HG02973 (cell line): ENCODE measurements at regions not wholly inside any gene's neighbourhood (a gene's known extent, or its start where the extent isn't known, plus 50 kb on each side); places are given as distances from the start of the nearest gene placed in this dataset.
"Not testable (repeated sequence)": the region's sequence is repeated elsewhere in the genome, so short reads cannot be mapped to it uniquely, and the experiment has no call there.

Source experiments
- ATAC-seq: cut with Tn5 transposase; IDR thresholded peaks from one replicate; pipeline ENCODE4 v1.9.1; 2021; ENCODE audit warnings: moderate library complexity; ENCODE audit not compliant: unreplicated experiment

- no peak for ATAC-seq
Measured at GRCh38 chr5:124206540-124206939, 539.9 kb downstream of the ZNF608 start.

GRCh38 chr5:124203303-124203702 lies 543.1 kb downstream of the ZNF608 start:
- no peak for ATAC-seq

- ATAC-seq = no peak
Measured at GRCh38 chr5:124200381-124200780, 546.1 kb downstream of the ZNF608 start.

- ATAC-seq = no peak
Measured at GRCh38 chr5:124199893-124200292, 546.5 kb downstream of the ZNF608 start.

GRCh38 chr5:124195411-124195810 lies 551.0 kb downstream of the ZNF608 start:
- ATAC-seq = no peak

GRCh38 chr5:124194282-124194681 lies 552.2 kb downstream of the ZNF608 start:
- ATAC-seq = no peak

GRCh38 chr5:124193371-124193789 lies 553.1 kb downstream of the ZNF608 start:
- ATAC-seq = no peak

GRCh38 chr5:124192716-124193115 lies 553.7 kb downstream of the ZNF608 start:
- no peak for ATAC-seq

- no peak for ATAC-seq
Measured at GRCh38 chr5:124185716-124186115, 560.7 kb downstream of the ZNF608 start.

- no peak for ATAC-seq
Measured at GRCh38 chr5:124182133-124182532, 564.3 kb downstream of the ZNF608 start.

GRCh38 chr5:124180875-124181461 lies 565.5 kb downstream of the ZNF608 start:
- ATAC-seq = no peak

- no peak for ATAC-seq
Measured at GRCh38 chr5:124180299-124180874, 566.1 kb downstream of the ZNF608 start.

GRCh38 chr5:124179819-124180218 lies 566.6 kb downstream of the ZNF608 start:
- ATAC-seq = no peak

- no peak for ATAC-seq
Measured at GRCh38 chr5:124178050-124178449, 568.4 kb downstream of the ZNF608 start.

- no peak for ATAC-seq
Measured at GRCh38 chr5:124176692-124177091, 569.7 kb downstream of the ZNF608 start.

- no peak for ATAC-seq
Measured at GRCh38 chr5:124173386-124173785, 573.1 kb downstream of the ZNF608 start.

GRCh38 chr5:124172389-124173003 lies 573.9 kb downstream of the ZNF608 start:
- no peak for ATAC-seq

- not testable (repeated sequence) for ATAC-seq
Measured at GRCh38 chr5:124168093-124168492, 578.3 kb downstream of the ZNF608 start.

- no peak for ATAC-seq
Measured at GRCh38 chr5:124162767-124163532, 583.5 kb downstream of the ZNF608 start.

- no peak for ATAC-seq
Measured at GRCh38 chr5:124161266-124161665, 585.2 kb downstream of the ZNF608 start.

- no peak for ATAC-seq
Measured at GRCh38 chr5:124160265-124160664, 586.2 kb downstream of the ZNF608 start.

- ATAC-seq = no peak
Measured at GRCh38 chr5:124157320-124157719, 589.1 kb downstream of the ZNF608 start.
